Keratinocyte (primary cell): ENCODE measurements at regions not wholly inside any gene's neighbourhood (a gene's known extent, or its start where the extent isn't known, plus 50 kb on each side); places are given as distances from the start of the nearest gene placed in this dataset.

Experiments
- DNase-seq: peaks from one replicate; pipeline ENCODE4 v3.0.0-alpha.2; 2011; ENCODE audit warnings: low read depth, missing footprints, low spot score
- FAIRE-seq: peaks from 2 replicates; lab custom pipeline; 2011; peaks lifted over from hg19 to GRCh38; lab: Jason Lieb, UNC
- H2AFZ ChIP-seq: 2 replicates; pipeline ENCODE4 v1.6.0; 2012; ENCODE audit warnings: low read length, control low read depth, inconsistent platforms; ENCODE audit not compliant: control insufficient read depth
- H3K27ac ChIP-seq: 2 replicates; pipeline ENCODE4 v1.5.1; 2011; ENCODE audit warnings: low read length; ENCODE audit not compliant: control insufficient read depth, insufficient read depth
- H3K27me3 ChIP-seq: 3 replicates; pipeline ENCODE4 v1.6.0; 2011; ENCODE audit warnings: low read length; ENCODE audit not compliant: control insufficient read depth, insufficient read depth; ENCODE audit errors: extremely low read depth
- H3K36me3 ChIP-seq, 2 experiments: 2 replicates in 1 of 2; 3 replicates in 1 of 2; pipeline ENCODE4 v1.5.1; 2011; ENCODE audit warnings: low read length in 2 of 2, mild to moderate bottlenecking in 1 of 2; ENCODE audit not compliant: control insufficient read depth in 2 of 2, insufficient read depth in 2 of 2; ENCODE audit errors: extremely low read depth in 1 of 2
- H3K4me1 ChIP-seq: 3 replicates; pipeline ENCODE4 v1.5.1; 2011; ENCODE audit warnings: low read length; ENCODE audit not compliant: control insufficient read depth, insufficient read depth; ENCODE audit errors: extremely low read depth
- H3K4me2 ChIP-seq: 3 replicates; pipeline ENCODE4 v1.6.0; 2011; ENCODE audit warnings: low read depth, low read length; ENCODE audit not compliant: control insufficient read depth, insufficient read depth; ENCODE audit errors: extremely low read depth
- H3K4me3 ChIP-seq, 3 experiments: fragments of 200-600 bp in 1 of 3; sonication (generic) in 1 of 3; 2 replicates in 2 of 3; 3 replicates in 1 of 3; pipeline ENCODE4 v1.5.1; 2011 to 2016; ENCODE audit warnings: low read length in 3 of 3, mild to moderate bottlenecking in 3 of 3, control low read depth in 2 of 3, inconsistent platforms in 1 of 3, low read depth in 1 of 3, mixed read lengths in 1 of 3, mixed run types in 1 of 3, moderate library complexity in 1 of 3; ENCODE audit not compliant: control insufficient read depth in 2 of 3, insufficient read depth in 2 of 3; ENCODE audit errors: extremely low read depth in 1 of 3
- H3K79me2 ChIP-seq: 2 replicates; pipeline ENCODE4 v1.6.0; 2012; ENCODE audit warnings: low read length; ENCODE audit not compliant: control insufficient read depth, insufficient read depth
- H3K9ac ChIP-seq: 3 replicates; pipeline ENCODE4 v1.6.0; 2011; ENCODE audit warnings: low read length; ENCODE audit not compliant: control insufficient read depth, insufficient read depth; ENCODE audit errors: extremely low read depth
- H3K9me1 ChIP-seq: 3 replicates; pipeline ENCODE4 v1.6.0; 2011; ENCODE audit warnings: low read length; ENCODE audit not compliant: control insufficient read depth, insufficient read depth; ENCODE audit errors: extremely low read depth
- H3K9me3 ChIP-seq: 2 replicates; pipeline ENCODE4 v1.5.1; 2012; ENCODE audit warnings: low read depth, low read length; ENCODE audit not compliant: control insufficient read depth
- H4K20me1 ChIP-seq: 3 replicates; pipeline ENCODE4 v1.6.0; 2011; ENCODE audit warnings: low read length; ENCODE audit not compliant: control insufficient read depth, insufficient read depth; ENCODE audit errors: extremely low read depth
- CTCF ChIP-seq, 3 experiments: IDR thresholded peaks in 1 of 3; conservative IDR thresholded peaks in 1 of 3; optimal IDR thresholded peaks in 1 of 3; 2 replicates in 2 of 3; 3 replicates in 1 of 3; pipeline versions ENCODE3 to v1.5.1; 2011; ENCODE audit warnings: low read length in 3 of 3, mild to moderate bottlenecking in 3 of 3, moderate library complexity in 2 of 3, control low read depth in 1 of 3, inconsistent platforms in 1 of 3; ENCODE audit not compliant: insufficient read depth in 2 of 3; ENCODE audit errors: extremely low read depth in 1 of 3
- EZH2 ChIP-seq: IDR thresholded peaks from one replicate; pipeline ENCODE4 v1.6.1; 2012; ENCODE audit warnings: inconsistent platforms, mild to moderate bottlenecking, low read length, moderate library complexity
- dilution Hi-C: fragments of 300-500 bp; cut with MboI; formaldehyde crosslinking; loops from one replicate; pipeline ENCODE4 v1.7.0; 2020; ENCODE audit warnings: low sequenced_read_pairs; ENCODE audit not compliant: extremely low pct_ligation_motif_present

- H3K4me3 ChIP-seq: no peak overlapping the region
- H3K27me3 ChIP-seq: no peaks in the 10 kb centered on the region
- no peak for DNase-seq
- H3K27ac ChIP-seq: no peak overlapping the region
- no peak overlapping the region for H3K9ac ChIP-seq
- no peaks in the 10 kb centered on the region for H3K36me3 ChIP-seq
- dilution Hi-C loops: no loop called here
- no peaks in the 10 kb centered on the region for H3K9me1 ChIP-seq
- no peak for FAIRE-seq
- no peak overlapping the region for H2AFZ ChIP-seq
- H3K4me2 ChIP-seq: no peak overlapping the region
- H3K79me2 ChIP-seq: no peaks in the 10 kb centered on the region
- H4K20me1 ChIP-seq: no peaks in the 10 kb centered on the region
- H3K9me3 ChIP-seq: no peaks in the 10 kb centered on the region
- TF ChIP-seq CTCF (optimal IDR thresholded peaks at IDR 0.05 in 1 of 3, IDR thresholded peaks at IDR 0.05 in 1 of 3, conservative IDR thresholded peaks at IDR 0.05 in 1 of 3; ENCODE audit: extremely low read depth in 1 of 3, insufficient read depth in 2 of 3, low read length in 3 of 3) (no peak), EZH2 (no peak)
- no peaks in the 10 kb centered on the region for H3K4me1 ChIP-seq
Observed at GRCh38 chr6:115272311-115272710, 788.4 kb downstream of the FRK start.

- no peak for DNase-seq
- Histone ChIP-seq H3K9me1 (no peaks in the 10 kb centered on the region), H3K4me2 (no peak overlapping the region), H3K9ac (no peak overlapping the region), H3K79me2 (no peaks in the 10 kb centered on the region), H3K36me3 (no peaks in the 10 kb centered on the region), H3K27ac (no peak overlapping the region), H3K4me1 (no peaks in the 10 kb centered on the region), H4K20me1 (no peaks in the 10 kb centered on the region), H3K9me3 (no peaks in the 10 kb centered on the region), H3K27me3 (no peaks in the 10 kb centered on the region), H3K4me3 (no peak overlapping the region), H2AFZ (no peak overlapping the region)
- TF ChIP-seq CTCF (optimal IDR thresholded peaks at IDR 0.05 in 1 of 3, IDR thresholded peaks at IDR 0.05 in 1 of 3, conservative IDR thresholded peaks at IDR 0.05 in 1 of 3; ENCODE audit: extremely low read depth in 1 of 3, insufficient read depth in 2 of 3, low read length in 3 of 3) (no peak), EZH2 (no peak)
- dilution Hi-C loops: no loop called here
- FAIRE-seq: no peak
Observed at GRCh38 chr6:115271434-115271833, 789.3 kb downstream of the FRK start.
